B cell (primary cell): ENCODE measurements at regions not wholly inside any gene's neighbourhood (a gene's known extent, or its start where the extent isn't known, plus 50 kb on each side); places are given as distances from the start of the nearest gene placed in this dataset.

ENCODE experiments used
- ATAC-seq: fragments of 200-7000 bp; cut with Tn5 transposase; one replicate; pipeline ENCODE4 v1.10.0; 2021; ENCODE audit warnings: low read depth, mild to moderate bottlenecking, moderate number of reproducible peaks, moderate library complexity
- CTCF ChIA-PET: fragments of 350-600 bp; sonication (Branson Sonifier 250); formaldehyde crosslinking; loops from one replicate; lab custom pipeline; 2021; ENCODE audit warnings: antibody characterized with exemption, inconsistent platforms; lab: Charles Lee
- POLR2A ChIA-PET: fragments of 350-600 bp; sonication (Branson Sonifier 250); formaldehyde crosslinking; loops from one replicate; lab custom pipeline; 2021; ENCODE audit warnings: antibody characterized with exemption; lab: Charles Lee
- DNase-seq: peaks from one replicate; pipeline ENCODE4 v3.0.0; 2013
- H2AFZ ChIP-seq: 2 replicates; pipeline ENCODE4 v1.6.1; 2012; ENCODE audit warnings: mild to moderate bottlenecking, low read depth, low read length; ENCODE audit not compliant: insufficient read depth, poor library complexity, severe bottlenecking
- H3K27ac ChIP-seq, 2 donors: 1 replicate in 1 of 2; 2 replicates in 1 of 2; pipeline ENCODE4 v1.5.1; 2012 to 2013; ENCODE audit warnings: low read length in 2 of 2, mild to moderate bottlenecking in 2 of 2, moderate library complexity in 1 of 2
- H3K27me3 ChIP-seq, 4 experiments: fragments of 200-600 bp in 1 of 4; sonication (generic) in 1 of 4; replicated peaks in 1 of 4; 1 replicate in 2 of 4; 2 replicates in 2 of 4; pipeline versions ENCODE4 v1.6.1 to v1.7.0; 2013 to 2016; ENCODE audit warnings: low read length in 3 of 4, mild to moderate bottlenecking in 2 of 4, mixed read lengths in 1 of 4, moderate library complexity in 1 of 4; ENCODE audit not compliant: insufficient read depth in 4 of 4, control insufficient read depth in 3 of 4; ENCODE audit errors: control extremely low read depth in 1 of 4
- H3K36me3 ChIP-seq, 2 experiments: replicated peaks in 1 of 2; 1 replicate in 1 of 2; 2 replicates in 1 of 2; pipeline versions ENCODE4 v1.6.1 to v1.7.1; 2013; ENCODE audit warnings: low read length in 1 of 2; ENCODE audit not compliant: insufficient read depth in 2 of 2, control insufficient read depth in 1 of 2; ENCODE audit errors: control extremely low read depth in 1 of 2, extremely low read depth in 1 of 2
- H3K4me1 ChIP-seq, 2 donors: fragments of 200-600 bp in 1 of 2; sonication (generic) in 1 of 2; 1 replicate in 1 of 2; 2 replicates in 1 of 2; pipeline versions ENCODE4 v1.5.1 to v1.6.1; 2013 to 2017; ENCODE audit warnings: low read length in 2 of 2; ENCODE audit not compliant: control insufficient read depth in 2 of 2, insufficient read depth in 2 of 2
- H3K4me2 ChIP-seq: replicated peaks from 2 replicates; pipeline ENCODE3; 2012; ENCODE audit warnings: mild to moderate bottlenecking, low read depth, low read length; ENCODE audit not compliant: poor library complexity, severe bottlenecking
- H3K4me3 ChIP-seq, 5 experiments: fragments of 200-600 bp in 1 of 5; sonication (generic) in 1 of 5; 1 replicate in 3 of 5; 2 replicates in 2 of 5; pipeline versions ENCODE4 v1.5.1 to v1.7.0; 2011 to 2016; ENCODE audit warnings: low read length in 4 of 5, mild to moderate bottlenecking in 4 of 5, low read depth in 2 of 5, control low read depth in 1 of 5, moderate library complexity in 1 of 5; ENCODE audit not compliant: insufficient read depth in 1 of 5; ENCODE audit errors: control extremely low read depth in 1 of 5, extremely low read depth in 1 of 5
- H3K79me2 ChIP-seq: fragments of 200-600 bp; sonication (generic); one replicate; pipeline ENCODE4 v1.6.0; 2016; ENCODE audit warnings: low read length; ENCODE audit not compliant: control insufficient read depth, insufficient read depth
- H3K9ac ChIP-seq: fragments of 200-600 bp; sonication (generic); 2 replicates; pipeline ENCODE4 v1.6.1; 2017; ENCODE audit warnings: mild to moderate bottlenecking, low read length, moderate library complexity
- H3K9me3 ChIP-seq, 3 donors: one replicate each; pipeline versions ENCODE4 v1.6.1 to v1.7.1; 2013; ENCODE audit warnings: low read length in 2 of 3; ENCODE audit not compliant: control insufficient read depth in 2 of 3, insufficient read depth in 1 of 3; ENCODE audit errors: control extremely low read depth in 1 of 3
- H4K20me1 ChIP-seq: 2 replicates; pipeline ENCODE4 v1.6.0; 2012; ENCODE audit warnings: mild to moderate bottlenecking, low read length; ENCODE audit not compliant: insufficient read depth, control insufficient read depth, poor library complexity, severe bottlenecking
- H3K27ac Mint-ChIP-seq: one replicate; pipeline ENCODE4 v1.8.0; 2021; ENCODE audit warnings: mixed read lengths
- H3K27me3 Mint-ChIP-seq: one replicate; pipeline ENCODE4 v1.8.0; 2021; ENCODE audit warnings: mixed read lengths
- H3K4me1 Mint-ChIP-seq: one replicate; pipeline ENCODE4 v1.8.0; 2021; ENCODE audit warnings: mixed read lengths
- H3K4me3 Mint-ChIP-seq: one replicate; pipeline ENCODE4 v1.8.0; 2021; ENCODE audit warnings: mixed read lengths
- H3K9me3 Mint-ChIP-seq: one replicate; pipeline ENCODE4 v1.8.0; 2022; ENCODE audit warnings: mixed read lengths; ENCODE audit not compliant: insufficient read depth
- EZH2 ChIP-seq: IDR thresholded peaks from 2 replicates; pipeline ENCODE4 v1.6.1; 2012; ENCODE audit warnings: borderline replicate concordance, low read depth, mild to moderate bottlenecking, moderate library complexity, low read length; ENCODE audit not compliant: insufficient read depth, poor library complexity, severe bottlenecking
- WGBS: methylation state at CpG from one replicate; pipeline ENCODE4 v1.1.5; 2013; ENCODE audit warnings: missing lambda C conversion rate; ENCODE audit not compliant: insufficient coverage; 5-methylcytosine and 5-hydroxymethylcytosine counted together
- intact Hi-C: fragments of 100-400 bp; cut with micrococcal nuclease; formaldehyde crosslinking; loops from one replicate; pipeline ENCODE4 v1.10.0; 2022
- TF ChIP-seq, protein P1 (sequence below): fragments of 200-600 bp; IDR thresholded peaks from one replicate; pipeline ENCODE4 v1.8.0; 2022; ENCODE audit warnings: antibody characterized with exemption, mild to moderate bottlenecking

DNA sequence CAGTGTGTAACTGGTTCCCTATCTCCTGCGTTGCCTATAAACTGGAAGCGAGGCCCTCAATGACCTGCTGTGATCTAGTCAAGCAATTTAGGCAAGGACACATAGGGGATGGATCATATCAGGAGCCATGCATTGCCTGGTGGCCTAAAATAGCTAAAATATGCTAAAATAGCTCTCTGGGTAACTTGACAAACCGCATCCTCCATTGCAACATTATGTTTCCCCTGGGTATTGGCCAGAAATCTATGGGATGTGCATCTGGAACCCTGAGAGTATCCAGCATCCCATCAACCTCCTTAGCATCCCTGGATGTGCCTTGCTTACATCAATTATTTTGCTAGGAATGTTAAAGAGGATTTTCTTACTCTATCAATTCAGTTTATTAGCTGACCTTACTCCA lies 91.7 kb upstream of the ADCY1 start:
- Histone ChIP-seq H3K36me3 (no peaks in the 10 kb centered on the region), H3K4me1 (no peaks in the 10 kb centered on the region), H3K4me2 (no peak overlapping the region), H4K20me1 (no peaks in the 10 kb centered on the region), H3K9ac (no peak overlapping the region), H3K27ac (no peak overlapping the region), H3K4me3 (no peak overlapping the region), H2AFZ (no peak overlapping the region), H3K79me2 (no peaks in the 10 kb centered on the region), H3K27me3 (no peaks in the 10 kb centered on the region), H3K9me3 (no peaks in the 10 kb centered on the region)
- H3K4me3 Mint-ChIP-seq = no peak overlapping the region
- intact Hi-C loops = no loop called here
- POLR2A ChIA-PET = no interaction called here
- no peaks in the 10 kb centered on the region for H3K9me3 Mint-ChIP-seq
- ATAC-seq (no peak), DNase-seq (no peak)
- no peak for TF ChIP-seq EZH2
- TF ChIP-seq, protein P1, sequence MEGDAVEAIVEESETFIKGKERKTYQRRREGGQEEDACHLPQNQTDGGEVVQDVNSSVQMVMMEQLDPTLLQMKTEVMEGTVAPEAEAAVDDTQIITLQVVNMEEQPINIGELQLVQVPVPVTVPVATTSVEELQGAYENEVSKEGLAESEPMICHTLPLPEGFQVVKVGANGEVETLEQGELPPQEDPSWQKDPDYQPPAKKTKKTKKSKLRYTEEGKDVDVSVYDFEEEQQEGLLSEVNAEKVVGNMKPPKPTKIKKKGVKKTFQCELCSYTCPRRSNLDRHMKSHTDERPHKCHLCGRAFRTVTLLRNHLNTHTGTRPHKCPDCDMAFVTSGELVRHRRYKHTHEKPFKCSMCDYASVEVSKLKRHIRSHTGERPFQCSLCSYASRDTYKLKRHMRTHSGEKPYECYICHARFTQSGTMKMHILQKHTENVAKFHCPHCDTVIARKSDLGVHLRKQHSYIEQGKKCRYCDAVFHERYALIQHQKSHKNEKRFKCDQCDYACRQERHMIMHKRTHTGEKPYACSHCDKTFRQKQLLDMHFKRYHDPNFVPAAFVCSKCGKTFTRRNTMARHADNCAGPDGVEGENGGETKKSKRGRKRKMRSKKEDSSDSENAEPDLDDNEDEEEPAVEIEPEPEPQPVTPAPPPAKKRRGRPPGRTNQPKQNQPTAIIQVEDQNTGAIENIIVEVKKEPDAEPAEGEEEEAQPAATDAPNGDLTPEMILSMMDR = no peak
- 100% methylated on average over 1 of the region's 3 CpGs for WGBS
- no peaks in the 10 kb centered on the region for H3K27me3 Mint-ChIP-seq
- no peaks in the 10 kb centered on the region for H3K4me1 Mint-ChIP-seq
- CTCF ChIA-PET = no interaction called here
- H3K27ac Mint-ChIP-seq = no peak overlapping the region

DNA sequence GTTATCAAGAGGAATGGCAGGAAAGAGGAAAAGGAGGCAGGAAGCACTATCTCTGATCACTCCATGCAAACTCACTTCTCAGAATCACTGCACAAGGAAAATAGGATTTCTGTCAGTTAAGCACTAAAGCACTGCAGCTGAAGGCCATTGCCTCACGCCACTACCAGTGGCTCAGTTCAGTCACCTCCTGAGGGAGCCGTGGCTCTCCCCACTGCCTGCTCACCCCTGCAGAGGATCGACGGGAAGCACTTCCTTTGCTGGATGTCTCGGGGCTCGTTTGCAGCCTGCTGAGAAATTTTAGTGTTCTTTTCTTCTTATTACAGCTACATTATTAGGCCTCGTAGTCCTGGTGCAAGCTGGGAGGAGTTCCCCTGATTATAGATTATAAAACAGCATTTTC lies 90.1 kb upstream of the ADCY1 start:
- Mint-ChIP-seq H3K27me3 (no peaks in the 10 kb centered on the region), H3K9me3 (no peaks in the 10 kb centered on the region), H3K4me3 (no peak overlapping the region), H3K4me1 (no peaks in the 10 kb centered on the region), H3K27ac (no peak overlapping the region)
- TF ChIP-seq, protein P1 = no peak
- no peak for TF ChIP-seq EZH2
- DNase-seq = no peak
- intact Hi-C loops = no loop called here
- H3K4me1 ChIP-seq = no peaks in the 10 kb centered on the region
- no peaks in the 10 kb centered on the region for H3K9me3 ChIP-seq
- ATAC-seq = no peak
- CTCF ChIA-PET = no interaction called here
- POLR2A ChIA-PET = no interaction called here
- no peak overlapping the region for H3K9ac ChIP-seq
- no peak overlapping the region for H3K4me3 ChIP-seq
- H3K4me2 ChIP-seq = no peak overlapping the region
- no peak overlapping the region for H3K27ac ChIP-seq
- no peaks in the 10 kb centered on the region for H3K27me3 ChIP-seq
- WGBS = 21% methylated on average over 4 of the region's 7 CpGs
- H4K20me1 ChIP-seq = no peaks in the 10 kb centered on the region
- no peaks in the 10 kb centered on the region for H3K79me2 ChIP-seq
- no peaks in the 10 kb centered on the region for H3K36me3 ChIP-seq
- no peak overlapping the region for H2AFZ ChIP-seq
